GM23248 (cell line): ENCODE measurements at regions not wholly inside any gene's neighbourhood (a gene's known extent, or its start where the extent isn't known, plus 50 kb on each side); places are given as distances from the start of the nearest gene placed in this dataset.

ENCODE experiments used
- EZH2 ChIP-seq: fragments of 200-600 bp; sonication (generic); IDR thresholded peaks from 2 replicates; pipeline ENCODE4 v1.6.1; 2018; ENCODE audit warnings: antibody characterized with exemption, mild to moderate bottlenecking; ENCODE audit not compliant: insufficient read depth, poor library complexity, severe bottlenecking
- EZH2phosphoT487 ChIP-seq: fragments of 200-600 bp; sonication (generic); IDR thresholded peaks from 2 replicates; pipeline ENCODE4 v1.6.1; 2018; ENCODE audit warnings: antibody characterized with exemption, moderate library complexity, mild to moderate bottlenecking, low read depth; ENCODE audit not compliant: insufficient read depth

GRCh38 chr10:90447831-90448230, 410.0 kb downstream of the HTR7 start:
- TF ChIP-seq EZH2 (no peak), EZH2phosphoT487 (no peak)
